ENCODE measurements at regions not wholly inside any gene's neighbourhood (a gene's known extent, or its start where the extent isn't known, plus 50 kb on each side); places are given as distances from the start of the nearest gene placed in this dataset.
"Not testable (repeated sequence)": the region's sequence is repeated elsewhere in the genome, so short reads cannot be mapped to it uniquely, and the experiment has no call there.

DNA sequence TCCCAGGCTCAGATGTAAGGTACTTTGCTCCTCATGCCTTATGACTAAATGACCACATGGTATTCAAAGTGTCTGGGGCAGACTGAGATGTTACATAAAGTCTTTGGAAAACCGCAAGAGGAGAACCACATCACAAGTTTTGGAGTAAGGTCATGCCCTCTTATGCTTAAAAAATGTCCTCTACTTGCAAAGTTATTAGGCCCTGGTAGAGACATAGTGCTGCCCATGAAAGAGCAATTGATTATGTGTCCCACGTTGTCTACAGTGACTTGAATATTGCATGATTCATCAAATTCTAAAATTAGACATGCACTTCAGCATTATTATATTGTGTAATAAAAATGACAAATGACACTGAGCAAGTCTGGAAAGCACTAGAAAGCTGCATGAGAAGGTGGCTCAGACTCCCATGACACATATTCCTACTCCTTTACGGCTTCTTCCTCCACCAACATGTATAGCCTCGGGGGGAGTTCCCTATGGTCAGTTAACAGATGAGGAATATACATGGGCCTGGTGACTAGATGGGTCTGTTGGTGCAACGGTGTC lies 602.6 kb upstream of the VRK2 start:
- DNase-seq = no peak

DNA sequence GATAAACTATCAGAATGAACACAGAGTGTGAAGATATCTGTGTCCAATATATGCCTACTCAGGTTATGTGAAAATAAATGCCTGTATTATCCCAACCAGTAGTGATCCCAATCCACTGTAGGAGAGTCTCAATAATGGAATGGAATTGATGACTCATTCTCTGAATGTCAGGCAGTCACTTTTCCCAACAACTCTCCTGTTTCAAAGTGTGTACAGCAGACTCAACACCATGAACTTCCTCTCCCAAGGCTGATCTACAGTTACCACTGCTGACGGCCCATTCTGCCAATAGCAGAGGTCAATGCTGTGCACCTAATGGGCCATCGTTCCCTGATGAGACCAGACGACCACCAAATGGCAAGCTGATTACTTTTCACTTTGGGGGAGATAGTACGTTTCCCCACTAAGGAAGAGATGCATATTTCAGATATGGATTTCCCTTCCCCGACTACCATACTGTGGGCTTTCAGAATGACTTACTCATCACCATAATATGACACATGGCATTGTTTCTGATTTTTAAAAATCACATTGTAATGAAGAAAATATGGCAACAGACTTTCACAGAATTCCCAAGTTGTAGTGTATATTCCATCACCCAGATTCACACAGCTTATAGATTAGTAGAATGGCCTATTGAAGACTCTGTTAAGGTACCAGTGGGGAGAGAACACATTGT lies 601.7 kb upstream of the VRK2 start:
- no peak for DNase-seq

DNA sequence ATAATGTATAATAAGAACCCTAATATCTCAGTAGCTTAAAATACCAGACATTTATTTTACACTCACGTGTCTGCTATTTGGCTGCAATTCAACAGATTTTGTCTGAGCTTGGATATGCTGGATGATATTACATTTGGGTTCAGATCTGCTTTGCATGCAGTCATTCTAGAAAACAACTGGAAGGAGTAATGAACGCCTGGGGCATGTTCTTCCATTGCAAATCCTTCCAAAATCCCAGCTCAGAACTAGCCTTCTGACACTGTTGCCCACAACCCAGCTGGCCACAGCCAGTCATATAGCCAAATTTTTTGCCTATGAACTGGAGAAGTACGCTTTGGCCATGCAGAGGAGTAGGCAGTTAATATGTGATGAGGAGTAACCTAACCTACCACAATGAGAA lies 597.8 kb upstream of the VRK2 start:
- no peak for DNase-seq

DNA sequence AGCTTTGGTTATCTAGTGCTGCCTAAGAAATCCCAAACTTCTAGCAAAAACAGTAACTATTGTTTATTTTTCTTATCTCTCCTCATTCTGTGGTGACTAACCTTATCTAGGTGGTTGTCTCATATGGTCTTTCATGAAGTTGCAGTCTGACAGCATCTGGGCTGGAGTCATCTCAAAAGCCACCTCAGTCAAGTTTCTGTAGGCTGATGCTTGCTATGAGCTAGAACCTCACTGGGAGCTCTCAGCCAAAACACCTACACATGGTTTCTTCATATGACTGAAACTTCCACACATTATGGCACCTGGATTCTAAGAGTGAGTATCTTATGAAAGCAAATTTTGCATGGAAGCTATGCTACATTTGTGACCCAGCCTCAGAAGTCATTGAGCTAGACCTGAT lies 596.4 kb upstream of the VRK2 start:
- no peak for DNase-seq

DNA sequence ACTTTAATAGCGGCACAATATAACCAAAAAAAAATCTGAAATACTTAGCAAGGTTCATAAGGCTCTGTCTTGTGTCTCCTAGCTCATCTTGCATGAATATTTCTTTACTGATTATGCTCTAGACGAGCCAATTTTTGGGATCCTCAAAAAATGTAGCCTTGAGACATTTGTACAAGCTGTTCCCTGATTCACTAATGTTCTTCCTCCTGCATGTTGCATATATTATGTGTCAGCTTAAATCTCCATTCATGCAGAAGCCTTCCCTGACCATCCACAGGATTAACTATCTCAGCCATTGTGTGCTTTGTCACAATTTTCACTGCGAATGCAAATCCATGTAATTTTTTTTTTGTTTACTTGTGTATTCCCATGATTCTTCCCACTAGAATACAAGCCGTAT lies 594.0 kb upstream of the VRK2 start:
- no peak for DNase-seq

DNA sequence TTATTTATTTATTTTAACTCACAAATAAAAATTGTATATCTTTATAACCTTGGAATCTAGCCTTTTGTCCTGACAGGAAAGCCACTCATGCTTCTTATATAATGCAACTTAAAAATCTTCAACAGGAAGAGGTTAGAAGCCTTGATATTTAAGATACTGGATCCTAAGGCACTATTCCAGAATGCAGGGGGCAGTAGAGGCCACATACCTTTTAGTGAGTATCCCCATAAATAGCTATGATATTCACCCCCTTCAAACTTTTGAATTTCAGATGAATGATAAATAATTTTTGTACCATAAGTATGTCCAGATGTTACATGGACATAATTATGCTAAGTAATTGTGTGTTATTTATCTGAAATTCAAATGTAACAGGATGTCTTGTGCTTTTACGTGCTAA lies 592.7 kb upstream of the VRK2 start:
- DNase-seq = no peak

DNA sequence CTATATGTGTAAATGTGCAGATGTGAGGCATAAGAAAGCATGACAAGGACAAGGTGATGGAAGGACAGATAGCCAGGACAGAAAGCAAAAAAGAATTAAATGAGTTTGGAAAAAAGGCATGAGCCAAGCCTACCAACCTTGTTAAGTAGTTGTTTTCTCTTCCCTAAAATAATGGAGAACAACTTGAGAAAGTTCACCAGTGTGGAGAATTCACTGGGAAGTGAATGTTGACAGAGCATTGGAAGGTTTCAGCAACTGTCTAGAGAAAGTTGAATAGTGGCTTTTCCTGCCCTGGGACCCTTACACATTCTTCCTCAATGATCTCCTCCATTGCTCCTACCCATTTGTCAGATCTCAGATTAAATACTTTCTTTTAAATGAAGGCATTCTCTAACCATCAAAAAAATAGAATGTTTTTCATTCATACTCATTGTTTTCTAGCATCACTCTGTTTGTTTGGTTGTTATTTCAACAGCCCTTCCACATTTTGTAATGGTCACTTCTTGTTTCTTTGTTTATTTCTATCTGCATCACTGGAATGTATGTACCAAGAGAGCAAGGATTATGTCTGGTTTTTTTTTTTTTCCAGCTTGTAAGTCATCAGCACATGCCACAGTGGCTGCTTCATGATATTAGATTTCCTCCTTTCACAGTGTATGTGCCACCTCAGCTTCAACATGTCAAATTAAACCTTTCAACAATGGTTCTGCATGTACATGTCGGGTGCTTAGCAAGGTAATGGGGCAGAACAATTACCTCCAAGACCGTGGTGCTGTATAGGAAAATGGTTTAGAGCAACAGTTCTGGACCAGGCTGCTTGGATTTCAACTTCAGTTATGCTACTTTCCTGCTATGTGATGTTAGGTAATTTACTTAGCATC lies 586.0 kb upstream of the VRK2 start:
- no peak for DNase-seq

DNA sequence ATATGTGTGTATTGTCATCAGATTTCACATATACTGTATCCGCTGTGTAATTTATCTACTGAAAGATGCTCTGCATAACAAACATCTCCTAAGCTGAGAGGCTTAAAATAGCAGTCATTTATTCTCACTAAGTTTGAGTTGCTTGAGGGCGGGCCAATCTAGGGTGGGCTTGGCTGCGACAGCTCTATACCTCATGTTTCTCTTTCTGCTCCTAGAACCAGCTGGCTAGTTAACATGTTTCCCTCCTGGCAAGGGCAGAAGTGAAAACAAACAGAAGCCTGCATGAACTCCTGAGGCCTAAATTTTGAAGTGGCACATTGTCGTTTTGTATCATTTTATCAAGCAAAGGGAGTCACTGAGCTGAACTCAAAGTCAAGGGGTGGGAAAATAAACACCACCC lies 585.0 kb upstream of the VRK2 start:
- DNase-seq = no peak

DNA sequence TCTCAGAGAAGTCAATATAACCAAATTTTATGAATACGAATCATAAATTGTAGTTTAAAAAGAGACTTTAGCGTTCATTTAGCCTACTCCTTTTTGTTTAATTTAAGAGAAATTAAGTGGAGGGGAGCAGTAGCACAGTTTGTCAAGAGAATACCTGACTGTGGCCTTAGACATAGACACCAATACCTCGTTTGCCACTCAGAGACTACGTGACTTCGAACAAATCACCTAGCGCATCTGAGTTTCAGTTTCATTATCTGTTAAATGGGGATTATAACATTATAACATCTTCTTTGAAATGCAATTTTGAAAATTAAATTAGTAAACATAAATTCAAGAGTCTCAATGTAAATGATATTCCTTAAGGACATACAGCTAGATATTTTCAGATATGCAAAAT lies 581.5 kb upstream of the VRK2 start:
- DNase-seq = no peak

DNA sequence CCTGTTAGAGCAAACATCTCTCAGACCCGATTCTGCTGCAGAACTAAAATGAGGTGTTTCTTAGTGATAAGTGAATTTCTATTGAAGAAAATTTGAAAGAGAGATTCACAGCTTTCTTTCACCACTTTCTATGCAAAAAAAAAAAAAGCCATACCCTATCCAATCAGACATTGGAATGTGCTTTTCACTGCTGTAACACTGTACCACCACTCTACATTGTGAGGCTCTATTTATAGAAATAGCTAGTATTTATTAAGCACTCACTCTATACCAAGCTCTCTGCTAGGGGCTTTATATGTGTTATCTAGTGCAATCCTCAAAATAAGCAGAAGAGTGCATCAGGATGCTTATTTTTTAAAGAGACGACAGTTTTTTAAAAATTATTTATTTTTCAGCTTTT lies 580.6 kb upstream of the VRK2 start:
- DNase-seq = no peak

DNA sequence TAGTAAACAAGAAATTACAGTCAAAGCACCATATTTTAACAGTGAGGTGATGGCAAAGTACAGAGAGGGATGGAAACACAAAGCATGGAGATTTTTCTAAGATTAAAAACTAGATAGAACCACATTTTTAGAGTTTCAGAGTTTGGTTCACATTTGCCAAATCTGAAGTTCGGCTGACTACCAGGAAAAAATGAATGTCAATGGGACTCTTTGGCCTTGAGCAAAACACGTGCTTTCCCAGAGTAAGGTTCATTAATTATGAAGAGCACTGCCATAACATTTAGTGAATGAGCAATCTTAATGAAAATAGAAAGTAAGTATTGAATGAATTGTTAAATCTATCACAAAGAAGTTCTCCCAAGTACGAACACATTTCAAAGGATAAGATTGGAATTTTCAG lies 571.2 kb upstream of the VRK2 start:
- no peak for DNase-seq

DNA sequence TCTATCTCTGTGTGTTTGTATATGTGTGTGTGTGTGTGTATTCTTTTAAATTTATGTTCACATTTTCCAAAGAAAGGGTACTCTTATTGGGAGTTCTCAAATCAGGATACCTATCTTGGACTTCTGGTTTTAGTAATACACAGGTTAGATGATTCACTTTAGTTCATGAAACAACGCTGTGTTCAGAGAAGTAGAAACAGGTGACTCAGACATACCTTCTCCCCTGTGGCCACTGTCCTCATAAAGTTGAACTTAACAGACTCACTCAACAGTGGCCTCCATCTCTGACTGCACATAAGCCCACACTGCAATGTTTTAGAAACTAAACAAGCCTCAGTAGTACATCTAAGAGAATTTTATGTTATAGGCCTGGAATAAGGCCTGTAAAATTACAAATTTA lies 566.6 kb upstream of the VRK2 start:
- no peak for DNase-seq

DNA sequence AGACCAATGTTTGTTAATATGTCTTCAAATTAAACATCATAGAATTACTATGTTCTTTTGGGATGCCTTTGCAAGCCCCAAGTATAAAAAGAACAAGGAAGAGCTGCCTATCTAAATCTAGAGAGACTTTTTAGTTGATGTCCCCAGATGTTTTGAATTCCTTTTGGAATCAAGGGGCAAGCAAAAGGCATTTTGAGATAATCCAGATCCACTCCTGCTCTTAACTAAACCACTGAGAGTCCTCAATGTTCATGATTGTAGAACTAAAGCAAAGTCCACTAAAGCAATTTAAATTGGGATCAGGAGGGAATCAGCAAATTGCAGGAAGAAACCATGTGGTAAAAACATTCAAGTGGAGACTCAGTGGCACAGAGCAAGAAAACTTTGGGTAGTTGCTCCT lies 558.5 kb upstream of the VRK2 start:
- no peak for DNase-seq

DNA sequence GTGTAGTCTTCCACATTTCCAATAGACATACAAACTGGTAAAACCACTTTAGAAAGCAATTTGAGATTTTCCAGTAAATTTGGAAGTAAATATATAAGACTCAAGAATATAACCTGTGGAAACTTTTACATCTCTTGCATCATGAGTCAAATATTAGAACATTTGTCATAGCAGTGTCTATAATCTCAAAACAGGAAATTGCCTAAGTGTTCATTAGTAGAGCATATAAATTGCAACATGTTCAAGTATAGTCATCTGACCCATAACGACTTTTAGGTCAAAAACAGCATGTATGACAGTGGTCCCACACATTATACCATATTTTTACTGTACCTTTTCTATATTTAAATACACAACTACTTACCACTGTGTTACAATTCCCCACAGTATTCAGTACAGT lies 555.9 kb upstream of the VRK2 start:
- DNase-seq = no peak

DNA sequence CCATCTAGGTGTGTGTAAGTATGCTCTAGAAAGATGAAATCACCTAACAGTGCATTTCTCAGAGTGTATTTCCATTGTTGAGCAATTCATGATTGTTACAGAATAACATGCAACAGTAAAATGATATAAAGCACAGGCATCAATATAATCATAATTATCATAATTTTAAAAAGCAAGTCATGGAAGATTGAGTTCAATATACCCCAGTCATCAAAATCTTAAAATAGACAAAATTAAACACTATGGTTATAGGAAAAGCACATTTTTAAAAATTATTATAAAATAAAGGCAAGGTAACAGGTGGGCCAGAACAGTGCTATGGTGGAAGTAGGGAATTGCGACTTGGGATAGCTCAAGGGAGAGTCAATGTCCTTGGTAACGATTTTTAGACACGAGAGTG lies 555.4 kb upstream of the VRK2 start:
- DNase-seq = no peak

DNA sequence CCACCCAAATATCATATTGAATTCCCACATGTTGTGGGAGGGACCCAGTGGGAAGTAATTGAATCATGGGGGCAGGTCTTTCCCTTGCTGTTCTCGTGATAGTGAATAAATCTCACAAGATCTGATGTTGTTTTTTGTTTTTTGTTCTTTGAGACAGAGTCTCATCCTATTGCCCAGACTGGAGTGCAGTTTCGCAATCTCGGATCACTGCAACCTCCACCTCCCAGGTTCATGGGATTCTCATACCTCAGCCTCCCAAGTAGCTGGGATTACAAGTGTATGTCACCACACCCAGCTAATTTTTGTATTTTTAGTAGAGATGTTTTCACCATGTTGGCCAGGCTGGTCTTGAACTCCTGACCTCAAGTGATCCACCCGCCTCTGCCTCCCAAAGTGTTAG lies 552.6 kb upstream of the VRK2 start:
- not testable (repeated sequence) for DNase-seq

DNA sequence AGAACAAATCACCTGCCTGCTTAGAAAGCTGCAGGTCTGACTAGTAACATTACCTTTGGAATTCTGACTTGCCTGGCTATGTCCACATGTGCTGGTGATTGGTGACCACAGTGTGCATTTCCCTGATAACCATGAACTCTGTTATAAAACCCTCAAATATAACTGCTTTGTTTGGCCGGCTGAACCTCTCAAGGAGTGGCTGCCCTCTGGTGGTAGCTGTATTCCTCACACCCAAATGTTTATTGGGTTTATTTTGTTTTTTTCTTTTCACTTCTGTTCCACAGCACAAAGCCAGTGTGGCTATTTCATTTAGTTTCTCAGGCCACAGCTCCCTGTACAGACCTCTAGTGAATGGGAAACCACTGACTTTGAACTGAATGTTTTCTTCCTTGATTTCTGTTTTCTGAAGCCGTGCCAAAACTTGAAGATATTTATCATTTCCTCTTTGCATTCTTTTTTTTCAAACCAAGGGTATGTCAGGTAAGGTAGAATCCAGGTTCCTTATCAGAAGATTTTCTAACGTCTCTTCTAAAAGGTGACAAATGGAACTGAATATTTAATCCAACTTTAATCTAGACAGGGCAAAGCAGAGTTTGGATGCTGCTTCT lies 549.0 kb upstream of the VRK2 start:
- DNase-seq = no peak

DNA sequence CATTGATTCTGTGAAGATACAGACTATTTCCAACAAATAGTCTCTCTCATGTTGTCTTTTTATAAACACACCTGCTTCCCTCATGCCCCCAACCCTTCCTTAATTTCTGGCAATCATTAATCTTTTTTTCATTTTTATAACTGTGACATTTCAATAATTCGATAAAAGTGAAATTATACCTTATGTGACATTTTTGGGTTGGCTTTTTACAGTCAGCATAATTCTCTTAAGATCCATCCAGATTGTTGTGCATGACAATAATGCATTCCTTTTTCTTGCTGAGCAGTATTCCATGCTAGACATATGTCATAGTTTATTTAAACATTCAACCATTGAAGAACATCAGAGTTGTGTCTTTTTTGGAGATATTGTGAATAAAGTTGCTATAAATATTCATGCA lies 541.8 kb upstream of the VRK2 start:
- DNase-seq = no peak

DNA sequence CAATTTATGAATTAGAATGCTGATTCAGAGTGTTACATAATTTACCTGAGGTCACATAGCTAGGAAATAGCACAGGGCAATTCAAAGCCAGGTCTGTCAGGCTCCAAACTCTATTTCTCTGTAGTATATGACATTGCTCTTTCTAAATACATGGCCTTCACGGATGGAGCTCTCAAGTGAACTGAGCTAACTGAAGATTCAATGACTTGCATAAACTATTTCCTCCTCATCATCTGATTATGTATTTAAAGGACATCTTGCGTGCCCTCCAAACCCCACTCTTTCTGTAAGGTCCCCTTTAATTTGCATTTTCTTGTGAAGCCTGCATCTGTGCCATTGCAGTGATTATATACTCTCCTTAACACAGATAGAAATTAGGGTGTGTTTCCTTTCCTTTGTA lies 537.4 kb upstream of the VRK2 start:
- no peak for DNase-seq

DNA sequence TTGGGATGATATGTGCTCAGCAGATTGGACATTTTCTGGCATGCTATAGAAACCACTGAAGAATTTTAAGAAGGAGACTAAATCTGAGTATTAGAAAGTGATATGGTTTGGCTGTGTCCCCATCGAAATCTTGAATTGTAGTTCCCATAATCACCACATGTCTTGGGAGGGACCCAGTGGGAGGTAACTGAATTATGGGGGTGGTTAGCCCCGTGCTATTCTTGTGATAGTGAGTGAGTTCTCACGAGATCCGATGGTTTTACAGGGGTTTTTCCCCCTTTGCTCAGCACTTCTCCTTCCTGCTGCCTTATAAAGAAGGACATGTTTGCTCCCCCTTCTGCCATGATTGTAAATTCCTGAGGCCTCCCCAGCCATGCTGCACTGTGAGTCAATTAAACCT lies 535.9 kb upstream of the VRK2 start:
- DNase-seq = no peak

DNA sequence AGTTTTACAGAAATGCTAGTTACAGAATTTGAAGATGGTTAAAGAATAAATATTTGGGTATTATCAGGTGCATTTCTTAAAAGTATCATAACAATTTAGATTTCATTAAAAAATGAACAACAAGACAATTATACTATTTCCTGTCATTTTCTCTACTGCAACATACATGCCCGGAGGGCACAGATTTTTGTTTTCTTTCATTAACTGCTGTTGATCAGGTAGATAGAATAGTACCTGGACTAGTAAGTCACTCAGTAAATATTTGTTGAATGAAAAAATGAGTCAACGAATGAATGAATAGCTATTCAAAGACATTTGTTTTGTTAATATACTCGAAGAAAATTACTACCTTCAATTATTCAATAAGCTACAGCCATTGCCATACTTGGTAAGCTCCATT lies 531.2 kb upstream of the VRK2 start:
- no peak for DNase-seq

DNA sequence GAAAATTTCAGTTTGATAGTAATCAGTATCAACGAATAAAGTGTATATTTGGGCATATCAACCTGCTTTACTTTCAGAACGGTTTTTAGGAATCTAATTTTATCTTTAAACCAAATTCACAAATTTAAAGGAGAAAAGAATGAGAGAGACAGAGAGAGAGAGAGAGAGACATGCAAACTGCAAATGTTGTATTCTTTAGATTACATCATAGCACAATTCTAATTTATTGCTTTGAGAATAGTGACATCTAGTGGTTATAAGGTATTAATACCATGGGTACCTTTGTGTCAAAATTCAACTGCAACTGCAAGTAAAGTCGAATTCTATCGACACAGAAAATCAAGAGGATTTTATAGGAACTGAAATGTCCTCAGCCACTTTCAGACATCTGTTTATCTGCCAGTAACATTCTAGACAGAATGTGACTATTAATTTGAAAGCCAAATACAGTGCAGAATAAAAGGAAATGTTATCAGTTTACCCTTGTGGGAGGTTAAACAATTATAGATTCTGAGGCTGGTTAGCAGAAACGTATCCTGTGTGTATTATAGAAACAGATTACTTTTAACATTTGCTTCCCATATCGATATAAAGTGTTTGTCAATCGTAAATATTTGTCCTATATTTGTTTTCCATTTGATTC lies 529.8 kb upstream of the VRK2 start:
- DNase-seq = no peak

DNA sequence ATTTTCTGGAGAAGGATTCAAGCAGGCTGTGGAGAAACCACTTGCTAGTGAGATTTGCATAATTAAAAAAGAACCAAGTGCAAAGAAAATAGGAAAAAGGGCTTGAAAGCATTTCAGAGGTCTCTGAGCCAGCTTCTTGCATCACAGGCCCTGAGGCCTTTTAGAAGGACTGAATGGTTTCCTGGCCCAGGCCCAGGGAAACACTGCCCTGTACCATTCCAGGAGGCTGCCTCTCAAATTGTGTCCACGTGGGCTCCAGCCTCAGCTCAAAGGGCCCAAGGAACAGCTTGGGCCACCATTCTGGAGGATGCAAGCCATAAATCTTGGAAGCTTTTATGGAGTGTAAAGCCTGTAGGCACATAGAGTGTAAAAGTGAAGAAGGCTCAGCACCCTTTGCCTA lies 523.3 kb upstream of the VRK2 start:
- no peak for DNase-seq

Measured in activated gamma-delta T cell (primary cell).